ENCODE measurements at regions not wholly inside any gene's neighbourhood (a gene's known extent, or its start where the extent isn't known, plus 50 kb on each side); places are given as distances from the start of the nearest gene placed in this dataset.

- TF ChIP-seq CTCF (conservative IDR thresholded peaks at IDR 0.05; ENCODE audit: low read length) = no peak
- TF ChIP-seq EZH2phosphoT487 (IDR thresholded peaks at IDR 0.05; ENCODE audit: borderline replicate concordance) = no peak
Measured at GRCh38 chr20:39124064-39124463, 161.9 kb downstream of the DHX35 start.
